Loucy (cell line): ENCODE measurements at regions not wholly inside any gene's neighbourhood (a gene's known extent, or its start where the extent isn't known, plus 50 kb on each side); places are given as distances from the start of the nearest gene placed in this dataset.

Experiments used
- H2AFZ ChIP-seq: fragments of 200-600 bp; sonication (generic); 2 replicates; pipeline ENCODE4 v1.6.0; 2016; ENCODE audit warnings: antibody characterized with exemption, mild to moderate bottlenecking, low read length, moderate library complexity
- H3F3A ChIP-seq: fragments of 200-600 bp; 2 replicates; pipeline ENCODE4 v1.6.0; 2016; ENCODE audit warnings: antibody characterized with exemption, low read depth, mild to moderate bottlenecking
- H3K27me3 ChIP-seq: fragments of 200-600 bp; sonication (generic); 2 replicates; pipeline ENCODE4 v1.6.1; 2014; ENCODE audit warnings: low read length, mild to moderate bottlenecking; ENCODE audit not compliant: insufficient read depth, poor library complexity, severe bottlenecking
- H3K36me3 ChIP-seq: fragments of 200-600 bp; sonication (generic); 2 replicates; pipeline ENCODE4 v1.6.1; 2016; ENCODE audit warnings: low read length; ENCODE audit not compliant: insufficient read depth
- H3K4me1 ChIP-seq: fragments of 200-600 bp; sonication (generic); 2 replicates; pipeline ENCODE4 v1.5.1; 2014; ENCODE audit warnings: low read length, mild to moderate bottlenecking; ENCODE audit not compliant: insufficient read depth, poor library complexity, severe bottlenecking
- H3K4me2 ChIP-seq: fragments of 200-600 bp; sonication (generic); 2 replicates; pipeline ENCODE4 v1.6.0; 2014; ENCODE audit warnings: antibody characterized with exemption, low read length, low read depth, mild to moderate bottlenecking; ENCODE audit not compliant: poor library complexity, severe bottlenecking
- H3K4me3 ChIP-seq: fragments of 200-600 bp; sonication (generic); 2 replicates; pipeline ENCODE4 v1.5.1; 2014; ENCODE audit warnings: low read length, mild to moderate bottlenecking, mixed read lengths; ENCODE audit not compliant: poor library complexity, severe bottlenecking
- H3K79me2 ChIP-seq: fragments of 200-600 bp; sonication (generic); 2 replicates; pipeline ENCODE4 v1.6.1; 2014; ENCODE audit warnings: low read length; ENCODE audit not compliant: insufficient read depth
- H3K9ac ChIP-seq: fragments of 200-600 bp; sonication (generic); 2 replicates; pipeline ENCODE4 v1.6.0; 2014; ENCODE audit warnings: mild to moderate bottlenecking, low read depth, low read length, moderate library complexity; ENCODE audit not compliant: poor library complexity, severe bottlenecking
- H3K9me2 ChIP-seq: fragments of 200-600 bp; sonication (generic); replicated peaks from 2 replicates; pipeline ENCODE4 v1.6.1; 2016; ENCODE audit warnings: low read depth, low read length, mixed read lengths
- H3K9me3 ChIP-seq: fragments of 200-600 bp; sonication (generic); 2 replicates; pipeline ENCODE4 v1.6.1; 2014; ENCODE audit warnings: mild to moderate bottlenecking, antibody characterized with exemption, low read length, low read depth; ENCODE audit not compliant: insufficient read depth
- H4K20me1 ChIP-seq: fragments of 200-600 bp; sonication (generic); 2 replicates; pipeline ENCODE4 v1.6.0; 2014; ENCODE audit warnings: antibody characterized with exemption, low read length, mild to moderate bottlenecking; ENCODE audit not compliant: insufficient read depth, poor library complexity, severe bottlenecking
- EZH2phosphoT487 ChIP-seq: fragments of 200-600 bp; IDR thresholded peaks from 2 replicates; pipeline ENCODE4 v1.6.1; 2018; ENCODE audit warnings: antibody characterized with exemption, mild to moderate bottlenecking, moderate library complexity, borderline replicate concordance
- TF ChIP-seq, protein P1 (sequence below): fragments of 200-600 bp; sonication (generic); conservative IDR thresholded peaks from 2 replicates; pipeline ENCODE4 v1.5.1; 2014; ENCODE audit warnings: mild to moderate bottlenecking, antibody characterized with exemption, low read length

DNA sequence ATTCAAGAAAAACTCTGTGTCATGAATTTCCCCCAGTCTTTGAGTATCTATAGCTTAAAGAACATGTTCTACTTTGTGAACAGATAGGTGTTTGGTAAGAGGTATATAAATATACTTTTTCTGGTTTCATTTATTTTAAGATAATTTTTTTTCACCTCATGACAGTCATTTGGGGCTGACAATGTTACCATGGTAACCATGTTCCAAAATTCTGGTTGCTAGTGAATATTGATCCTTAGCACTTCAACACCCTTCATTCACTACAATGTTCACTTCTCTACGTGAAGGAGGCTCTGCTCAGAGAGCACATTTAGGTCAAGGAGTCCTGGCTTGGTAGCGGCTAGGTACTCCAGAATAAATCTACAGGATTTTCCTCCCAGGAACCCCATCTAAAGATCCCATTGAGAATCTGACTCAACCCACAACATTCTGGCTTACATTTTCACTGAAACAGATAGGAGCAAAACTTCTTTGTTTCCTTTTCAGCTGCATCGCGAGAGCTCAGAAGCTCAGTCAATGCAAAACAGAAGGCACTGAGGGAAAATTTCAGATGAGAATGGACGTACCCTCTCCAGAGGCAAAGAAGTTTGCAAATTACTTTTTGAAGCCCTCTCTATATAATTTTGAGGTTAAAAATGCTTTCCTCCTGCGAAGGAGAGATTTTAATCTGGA lies 93.6 kb downstream of the ARF6 start:
- Histone ChIP-seq H3K9ac (no peak overlapping the region), H3K9me3 (no peaks in the 10 kb centered on the region), H3K27me3 (no peaks in the 10 kb centered on the region), H3K4me1 (no peaks in the 10 kb centered on the region), H3K36me3 (no peaks in the 10 kb centered on the region), H3K4me3 (no peak overlapping the region), H2AFZ (no peak overlapping the region; the same call in 1 of the 2 replicates), H3K79me2 (no peaks in the 10 kb centered on the region), H3K9me2 (no peaks in the 10 kb centered on the region), H4K20me1 (no peaks in the 10 kb centered on the region), H3F3A (no peaks in the 10 kb centered on the region), H3K4me2 (no peak overlapping the region)
- no peak for TF ChIP-seq EZH2phosphoT487
- TF ChIP-seq, protein P1, sequence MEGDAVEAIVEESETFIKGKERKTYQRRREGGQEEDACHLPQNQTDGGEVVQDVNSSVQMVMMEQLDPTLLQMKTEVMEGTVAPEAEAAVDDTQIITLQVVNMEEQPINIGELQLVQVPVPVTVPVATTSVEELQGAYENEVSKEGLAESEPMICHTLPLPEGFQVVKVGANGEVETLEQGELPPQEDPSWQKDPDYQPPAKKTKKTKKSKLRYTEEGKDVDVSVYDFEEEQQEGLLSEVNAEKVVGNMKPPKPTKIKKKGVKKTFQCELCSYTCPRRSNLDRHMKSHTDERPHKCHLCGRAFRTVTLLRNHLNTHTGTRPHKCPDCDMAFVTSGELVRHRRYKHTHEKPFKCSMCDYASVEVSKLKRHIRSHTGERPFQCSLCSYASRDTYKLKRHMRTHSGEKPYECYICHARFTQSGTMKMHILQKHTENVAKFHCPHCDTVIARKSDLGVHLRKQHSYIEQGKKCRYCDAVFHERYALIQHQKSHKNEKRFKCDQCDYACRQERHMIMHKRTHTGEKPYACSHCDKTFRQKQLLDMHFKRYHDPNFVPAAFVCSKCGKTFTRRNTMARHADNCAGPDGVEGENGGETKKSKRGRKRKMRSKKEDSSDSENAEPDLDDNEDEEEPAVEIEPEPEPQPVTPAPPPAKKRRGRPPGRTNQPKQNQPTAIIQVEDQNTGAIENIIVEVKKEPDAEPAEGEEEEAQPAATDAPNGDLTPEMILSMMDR, result no peak

DNA sequence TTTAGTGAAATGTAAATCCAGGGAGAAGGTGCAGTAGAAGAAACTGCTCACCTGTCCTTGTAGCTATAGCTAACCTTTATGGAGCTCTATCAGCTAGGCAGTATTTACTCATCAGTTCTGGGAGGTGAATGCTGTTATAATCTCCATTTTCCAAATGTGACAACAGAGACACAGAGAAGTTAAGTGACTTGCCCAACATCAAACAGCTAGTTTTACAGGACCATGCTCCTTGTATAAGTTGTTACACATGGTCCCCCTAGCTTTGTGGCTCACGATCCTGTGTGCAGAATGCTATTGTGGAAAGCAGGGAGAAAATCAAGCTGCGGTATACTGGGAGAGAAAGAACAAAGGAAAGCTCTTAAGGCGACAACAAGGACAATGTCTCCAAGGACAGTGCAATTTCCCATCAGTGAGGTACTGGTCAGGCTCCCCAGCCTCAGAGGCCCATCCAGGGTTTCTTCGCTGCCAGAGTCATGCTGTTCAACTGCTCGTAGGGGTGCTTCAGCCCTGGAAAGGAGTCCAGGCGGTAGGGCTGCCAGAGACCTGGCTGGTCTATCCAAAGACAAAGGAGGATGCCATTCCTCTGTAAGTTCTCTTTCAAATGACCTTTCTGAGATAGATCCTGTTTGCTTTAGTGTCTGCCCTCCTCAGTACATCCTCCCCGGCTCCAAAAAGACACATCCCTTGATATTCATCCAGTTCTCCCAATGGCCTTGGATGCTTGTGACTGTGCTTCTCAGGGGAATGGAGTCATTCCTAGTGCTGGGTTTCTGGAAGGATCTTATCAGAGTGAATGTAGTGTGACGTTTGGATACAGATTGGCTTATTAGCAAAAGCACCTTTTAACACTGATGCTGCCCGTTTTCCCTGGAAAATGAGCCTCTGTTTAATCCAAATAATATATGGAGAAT lies 95.5 kb downstream of the ARF6 start:
- H3K27me3 ChIP-seq, result no peaks in the 10 kb centered on the region
- H2AFZ ChIP-seq, result no peak overlapping the region
- no peaks in the 10 kb centered on the region for H3K9me3 ChIP-seq
- no peak for TF ChIP-seq EZH2phosphoT487
- TF ChIP-seq, protein P1, result no peak
- no peaks in the 10 kb centered on the region for H3K36me3 ChIP-seq
- no peaks in the 10 kb centered on the region for H4K20me1 ChIP-seq
- no peaks in the 10 kb centered on the region for H3F3A ChIP-seq
- H3K79me2 ChIP-seq, result no peaks in the 10 kb centered on the region
- H3K9ac ChIP-seq, result no peak overlapping the region
- no peak overlapping the region for H3K4me3 ChIP-seq
- H3K4me2 ChIP-seq, result no peak overlapping the region
- no peaks in the 10 kb centered on the region for H3K9me2 ChIP-seq
- no peaks in the 10 kb centered on the region for H3K4me1 ChIP-seq

GRCh38 chr14:49989966-49990365 lies 97.1 kb downstream of the ARF6 start:
- Histone ChIP-seq H3K4me1 (no peaks in the 10 kb centered on the region), H2AFZ (no peak overlapping the region), H3K27me3 (no peaks in the 10 kb centered on the region), H3K4me3 (no peak overlapping the region), H4K20me1 (no peaks in the 10 kb centered on the region), H3K9me3 (no peaks in the 10 kb centered on the region), H3K79me2 (no peaks in the 10 kb centered on the region), H3K9me2 (no peaks in the 10 kb centered on the region), H3F3A (no peaks in the 10 kb centered on the region), H3K36me3 (no peaks in the 10 kb centered on the region), H3K4me2 (no peak overlapping the region), H3K9ac (no peak overlapping the region)
- TF ChIP-seq, protein P1, result no peak
- TF ChIP-seq EZH2phosphoT487, result no peak
